ENCODE measurements at regions not wholly inside any gene's neighbourhood (a gene's known extent, or its start where the extent isn't known, plus 50 kb on each side); places are given as distances from the start of the nearest gene placed in this dataset.

GRCh38 chr6:81630719-81631118 lies 121.8 kb downstream of the TENT5A start:
- CTCF ChIA-PET: no interaction called here

GRCh38 chr6:81625216-81625615 lies 127.3 kb downstream of the TENT5A start:
- CTCF ChIA-PET: no interaction called here

More at GRCh38 chr6:81630719-81631118, 121.8 kb downstream of the TENT5A start:
- no peak for TF ChIP-seq SALL2 (tag by site-specific recombination; IDR thresholded peaks at IDR 0.05; ENCODE audit: borderline replicate concordance)
- no peak for TF ChIP-seq ZNF785 (tag by site-specific recombination; IDR thresholded peaks at IDR 0.05)
- TF ChIP-seq SETDB1 (IDR thresholded peaks at IDR 0.05; ENCODE audit: insufficient read length, low read length): peak; percentile 30
- TF ChIP-seq ZNF148 (tag by site-specific recombination; IDR thresholded peaks at IDR 0.05; ENCODE audit: borderline replicate concordance): no peak
- TF ChIP-seq EGR2 (tag by site-specific recombination; IDR thresholded peaks at IDR 0.05; ENCODE audit: low read depth): no peak
- Histone ChIP-seq H3K27ac (ENCODE audit: extremely low read depth, low read depth, low read length) (no peak overlapping the region), H3K36me3 (ENCODE audit: control insufficient read depth in 2 of 2, insufficient read depth in 1 of 2, low read length in 2 of 2) (no peaks in the 10 kb centered on the region), H3K4me1 (ENCODE audit: control insufficient read depth, insufficient read depth, low read length) (no peaks in the 10 kb centered on the region), H3K9me3 (ENCODE audit: control insufficient read depth, insufficient read depth, low read depth, low read length) (no peaks in the 10 kb centered on the region), H3K4me3 (ENCODE audit: low read depth, low read length) (no peak overlapping the region)
- POLR2A ChIA-PET: no interaction called here

GRCh38 chr6:81624453-81624852 lies 128.0 kb downstream of the TENT5A start:
- POLR2A ChIA-PET: no interaction called here
- Histone ChIP-seq H3K27ac (ENCODE audit: extremely low read depth, low read depth, low read length) (no peak overlapping the region), H3K4me1 (ENCODE audit: control insufficient read depth, insufficient read depth, low read length) (no peaks in the 10 kb centered on the region), H3K9me3 (ENCODE audit: control insufficient read depth, insufficient read depth, low read depth, low read length) (no peaks in the 10 kb centered on the region), H3K36me3 (ENCODE audit: control insufficient read depth in 2 of 2, insufficient read depth in 1 of 2, low read length in 2 of 2) (no peaks in the 10 kb centered on the region), H3K4me3 (ENCODE audit: low read depth, low read length) (no peak overlapping the region)
- CTCF ChIA-PET: interaction anchor here (0.5 to 0.6 kb wide), 3 partner anchors 36 to 1931 kb away, joined by 3 to 4 read pairs (median 3); no protein-coding TSS in a partner anchor
- TF ChIP-seq ZNF175 (tag by site-specific recombination; IDR thresholded peaks at IDR 0.05) (no peak), ZNF629 (tag by site-specific recombination; IDR thresholded peaks at IDR 0.05) (no peak), ZNF292 (tag by site-specific recombination; IDR thresholded peaks at IDR 0.05; ENCODE audit: borderline replicate concordance, low read depth) (no peak), ZFP37 (tag by site-specific recombination; IDR thresholded peaks at IDR 0.05) (no peak), KLF16 (tag by site-specific recombination; IDR thresholded peaks at IDR 0.05) (no peak), ZSCAN18 (tag by site-specific recombination; IDR thresholded peaks at IDR 0.05) (no peak), PRDM6 (tag by site-specific recombination; IDR thresholded peaks at IDR 0.05) (no peak), PRDM4 (tag by site-specific recombination; IDR thresholded peaks at IDR 0.05) (no peak), FEZF1 (tag by site-specific recombination; IDR thresholded peaks at IDR 0.05) (no peak), YY2 (tag by site-specific recombination; IDR thresholded peaks at IDR 0.05) (no peak)

More at GRCh38 chr6:81625216-81625615, 127.3 kb downstream of the TENT5A start:
- H3K36me3 ChIP-seq (ENCODE audit: control insufficient read depth in 2 of 2, insufficient read depth in 1 of 2, low read length in 2 of 2): no peaks in the 10 kb centered on the region
- H3K9me3 ChIP-seq (ENCODE audit: control insufficient read depth, insufficient read depth, low read depth, low read length): no peaks in the 10 kb centered on the region
- POLR2A ChIA-PET: no interaction called here
- no peak overlapping the region for H3K27ac ChIP-seq (ENCODE audit: extremely low read depth, low read depth, low read length)
- no peaks in the 10 kb centered on the region for H3K4me1 ChIP-seq (ENCODE audit: control insufficient read depth, insufficient read depth, low read length)
- no peak overlapping the region for H3K4me3 ChIP-seq (ENCODE audit: low read depth, low read length)
- TF ChIP-seq ZNF544 (tag by site-specific recombination; IDR thresholded peaks at IDR 0.05): no peak
- no peak for TF ChIP-seq IKZF3 (tag by site-specific recombination; IDR thresholded peaks at IDR 0.05)
- TF ChIP-seq ZNF366 (tag by site-specific recombination; conservative IDR thresholded peaks at IDR 0.05): no peak
- TF ChIP-seq ZNF341 (tag by site-specific recombination; IDR thresholded peaks at IDR 0.05; ENCODE audit: low read depth): no peak
- TF ChIP-seq ZNF560 (tag by site-specific recombination; IDR thresholded peaks at IDR 0.05; ENCODE audit: borderline replicate concordance): no peak
- TF ChIP-seq TCF7L2 (IDR thresholded peaks at IDR 0.05; ENCODE audit: borderline replicate concordance, low read depth, low read length): no peak
- no peak for TF ChIP-seq ZNF280C (tag by site-specific recombination; IDR thresholded peaks at IDR 0.05)
- TF ChIP-seq ZNF423 (tag by site-specific recombination; IDR thresholded peaks at IDR 0.05): no peak
- no peak for TF ChIP-seq ZIC2 (tag by site-specific recombination; IDR thresholded peaks at IDR 0.05)
- TF ChIP-seq SP3 (tag by site-specific recombination; IDR thresholded peaks at IDR 0.05): no peak
- TF ChIP-seq ZNF311 (tag by site-specific recombination; IDR thresholded peaks at IDR 0.05; ENCODE audit: borderline replicate concordance): no peak
